ENCODE measurements at regions not wholly inside any gene's neighbourhood (a gene's known extent, or its start where the extent isn't known, plus 50 kb on each side); places are given as distances from the start of the nearest gene placed in this dataset.

DNA sequence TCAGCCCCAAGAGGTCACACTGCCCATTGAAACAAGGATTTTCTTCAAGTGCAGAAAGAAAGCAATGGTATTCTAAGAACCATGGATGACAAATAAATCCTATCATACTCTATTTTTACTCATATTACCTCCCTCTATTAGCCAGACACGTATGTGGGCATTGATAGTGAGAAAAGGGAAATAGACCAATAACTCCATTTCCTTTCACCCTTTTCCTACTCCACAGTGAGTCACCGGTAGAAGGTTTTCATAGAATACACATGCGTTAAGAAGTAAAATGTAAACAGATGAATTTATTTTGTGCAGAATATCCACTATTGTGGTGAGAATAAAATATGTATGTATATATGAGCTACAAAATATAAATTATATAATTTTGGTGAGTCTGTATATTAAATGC, 568.9 kb upstream of the ADGRL4 start:
- no peak for TF ChIP-seq EZH2 (optimal IDR thresholded peaks at IDR 0.05; ENCODE audit: low read depth, low read length)
- TF ChIP-seq, protein P1, sequence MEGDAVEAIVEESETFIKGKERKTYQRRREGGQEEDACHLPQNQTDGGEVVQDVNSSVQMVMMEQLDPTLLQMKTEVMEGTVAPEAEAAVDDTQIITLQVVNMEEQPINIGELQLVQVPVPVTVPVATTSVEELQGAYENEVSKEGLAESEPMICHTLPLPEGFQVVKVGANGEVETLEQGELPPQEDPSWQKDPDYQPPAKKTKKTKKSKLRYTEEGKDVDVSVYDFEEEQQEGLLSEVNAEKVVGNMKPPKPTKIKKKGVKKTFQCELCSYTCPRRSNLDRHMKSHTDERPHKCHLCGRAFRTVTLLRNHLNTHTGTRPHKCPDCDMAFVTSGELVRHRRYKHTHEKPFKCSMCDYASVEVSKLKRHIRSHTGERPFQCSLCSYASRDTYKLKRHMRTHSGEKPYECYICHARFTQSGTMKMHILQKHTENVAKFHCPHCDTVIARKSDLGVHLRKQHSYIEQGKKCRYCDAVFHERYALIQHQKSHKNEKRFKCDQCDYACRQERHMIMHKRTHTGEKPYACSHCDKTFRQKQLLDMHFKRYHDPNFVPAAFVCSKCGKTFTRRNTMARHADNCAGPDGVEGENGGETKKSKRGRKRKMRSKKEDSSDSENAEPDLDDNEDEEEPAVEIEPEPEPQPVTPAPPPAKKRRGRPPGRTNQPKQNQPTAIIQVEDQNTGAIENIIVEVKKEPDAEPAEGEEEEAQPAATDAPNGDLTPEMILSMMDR (IDR thresholded peaks at IDR 0.05; ENCODE audit: low read length): no peak

Data from MM.1S (cell line).